Choroid plexus epithelial cell (primary cell): ENCODE measurements at regions not wholly inside any gene's neighbourhood (a gene's known extent, or its start where the extent isn't known, plus 50 kb on each side); places are given as distances from the start of the nearest gene placed in this dataset.
"Not testable (repeated sequence)": the region's sequence is repeated elsewhere in the genome, so short reads cannot be mapped to it uniquely, and the experiment has no call there.

ENCODE experiments used
- DNase-seq: peaks from one replicate; pipeline ENCODE4 v3.0.0-alpha.2; 2010; ENCODE audit warnings: low read depth
- H3K4me3 ChIP-seq: 2 replicates; pipeline ENCODE4 v1.5.1; 2011; ENCODE audit warnings: low read depth, mild to moderate bottlenecking, control low read depth, low read length, moderate library complexity
- TF ChIP-seq, protein P1 (sequence below): conservative IDR thresholded peaks from 2 replicates; pipeline ENCODE4 v1.5.1; 2011; ENCODE audit warnings: low read depth, mild to moderate bottlenecking, control low read depth, inconsistent platforms, low read length, moderate library complexity

DNA sequence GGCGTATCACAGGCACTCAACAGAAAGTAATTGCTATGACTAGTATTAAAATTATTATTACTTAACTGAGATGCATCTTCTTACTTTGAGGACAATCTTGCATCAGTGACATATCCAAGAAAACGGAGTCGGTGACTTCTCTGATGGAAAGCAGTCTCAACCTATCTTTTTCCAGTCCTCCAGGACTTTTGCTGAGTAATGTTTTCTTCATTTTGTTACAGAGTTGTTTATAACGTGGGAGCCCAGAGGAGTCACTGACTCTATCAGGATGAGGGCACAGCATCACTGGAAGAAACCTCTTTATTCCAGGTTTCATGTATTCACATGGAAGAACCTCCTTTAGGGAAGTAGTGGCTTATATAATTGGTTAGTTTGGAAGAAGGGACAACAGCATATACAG is 51.5 kb upstream of the MELK start:
- no peak for DNase-seq
- H3K4me3 ChIP-seq, result no peak overlapping the region
- TF ChIP-seq, protein P1, sequence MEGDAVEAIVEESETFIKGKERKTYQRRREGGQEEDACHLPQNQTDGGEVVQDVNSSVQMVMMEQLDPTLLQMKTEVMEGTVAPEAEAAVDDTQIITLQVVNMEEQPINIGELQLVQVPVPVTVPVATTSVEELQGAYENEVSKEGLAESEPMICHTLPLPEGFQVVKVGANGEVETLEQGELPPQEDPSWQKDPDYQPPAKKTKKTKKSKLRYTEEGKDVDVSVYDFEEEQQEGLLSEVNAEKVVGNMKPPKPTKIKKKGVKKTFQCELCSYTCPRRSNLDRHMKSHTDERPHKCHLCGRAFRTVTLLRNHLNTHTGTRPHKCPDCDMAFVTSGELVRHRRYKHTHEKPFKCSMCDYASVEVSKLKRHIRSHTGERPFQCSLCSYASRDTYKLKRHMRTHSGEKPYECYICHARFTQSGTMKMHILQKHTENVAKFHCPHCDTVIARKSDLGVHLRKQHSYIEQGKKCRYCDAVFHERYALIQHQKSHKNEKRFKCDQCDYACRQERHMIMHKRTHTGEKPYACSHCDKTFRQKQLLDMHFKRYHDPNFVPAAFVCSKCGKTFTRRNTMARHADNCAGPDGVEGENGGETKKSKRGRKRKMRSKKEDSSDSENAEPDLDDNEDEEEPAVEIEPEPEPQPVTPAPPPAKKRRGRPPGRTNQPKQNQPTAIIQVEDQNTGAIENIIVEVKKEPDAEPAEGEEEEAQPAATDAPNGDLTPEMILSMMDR, result no peak

DNA sequence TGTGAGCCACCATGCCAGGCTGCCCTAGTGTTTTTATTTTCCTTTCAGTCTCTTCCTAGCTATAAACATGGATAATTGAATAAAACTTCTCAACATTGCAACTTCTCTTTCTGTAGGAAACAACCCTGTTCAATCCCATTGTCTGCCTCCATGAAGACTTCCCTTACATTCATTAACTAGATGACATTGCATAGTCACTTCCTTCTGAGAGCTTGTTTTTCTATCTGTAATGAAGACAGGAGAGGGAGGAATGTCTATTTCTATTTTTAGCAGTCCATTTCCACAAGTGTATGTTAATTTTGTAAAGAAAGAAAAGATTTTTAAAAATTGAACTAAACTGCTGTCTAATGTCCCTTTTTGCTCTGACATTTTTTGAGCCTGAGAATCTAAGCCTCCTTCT is 55.6 kb upstream of the MELK start:
- DNase-seq, result peak; percentile 13
- TF ChIP-seq, protein P1, result no peak
- no peak overlapping the region for H3K4me3 ChIP-seq

- no peak for DNase-seq
- H3K4me3 ChIP-seq, result no peak overlapping the region
- TF ChIP-seq, protein P1, result no peak
Observed at GRCh38 chr9:36504156-36504555, 68.5 kb upstream of the MELK start.

DNA sequence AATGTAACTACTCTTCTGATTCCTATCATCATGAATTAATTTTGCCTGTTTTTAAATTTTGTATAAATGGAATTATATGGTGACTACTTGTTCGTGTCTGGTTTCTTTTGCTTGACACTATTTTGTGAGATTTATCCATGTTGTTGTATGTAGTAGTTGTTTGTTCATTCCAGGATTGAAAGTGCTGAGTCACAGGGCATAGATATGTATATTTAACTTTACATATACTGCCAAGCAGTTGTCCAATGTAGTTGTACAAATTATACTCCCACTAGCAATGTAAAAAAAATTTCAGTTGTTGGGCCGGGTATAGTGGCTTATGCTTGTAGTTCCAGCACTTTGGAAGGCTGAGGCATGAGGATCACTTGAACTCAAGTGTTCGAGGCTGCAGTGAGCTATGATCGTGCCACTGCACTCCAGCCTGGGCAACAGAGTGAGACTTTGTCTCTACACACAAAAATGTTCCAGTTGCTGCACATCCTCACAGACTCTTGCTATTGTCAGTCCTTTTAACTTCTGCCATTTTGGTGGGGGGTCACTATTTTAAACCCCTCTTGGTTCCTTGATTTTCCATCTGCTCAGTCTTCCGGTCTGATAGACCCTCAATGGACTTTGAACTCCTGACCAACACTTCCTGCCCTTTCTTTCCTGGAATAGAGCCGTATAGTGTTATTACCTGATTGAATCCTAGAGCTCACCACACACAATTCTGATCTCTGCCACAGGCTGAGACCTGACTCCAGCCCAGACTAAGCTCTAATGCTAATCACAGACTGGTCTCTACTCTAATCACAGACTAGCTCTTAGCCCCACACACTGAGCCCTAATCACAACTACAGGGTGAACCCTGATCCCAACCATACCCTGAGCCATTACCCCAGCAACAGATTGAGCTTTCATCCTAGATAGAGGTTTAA is 69.3 kb upstream of the MELK start:
- TF ChIP-seq, protein P1, result no peak
- H3K4me3 ChIP-seq, result no peak overlapping the region
- no peak for DNase-seq

DNA sequence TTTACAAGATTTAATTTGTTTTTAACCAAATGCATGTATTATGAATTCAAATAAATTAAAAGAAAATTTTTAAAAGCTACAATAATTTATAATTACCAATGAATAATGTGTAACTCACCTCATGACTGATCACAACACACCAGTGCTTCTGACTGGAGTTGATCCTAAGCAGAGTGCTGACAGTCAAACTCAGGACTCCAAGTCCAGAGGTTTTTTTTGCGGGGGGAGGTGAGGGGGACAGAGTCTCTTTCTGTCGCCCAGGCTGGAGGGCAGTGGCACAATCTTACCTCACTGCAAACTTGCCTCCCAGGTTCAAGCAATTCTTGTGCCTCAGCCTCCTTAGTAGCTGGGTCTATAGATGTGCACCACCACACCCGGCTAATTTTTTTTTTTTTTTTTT is 71.0 kb upstream of the MELK start:
- TF ChIP-seq, protein P1, result no peak

GRCh38 chr9:36500931-36501330 is 71.8 kb upstream of the MELK start:
- not testable (repeated sequence) for DNase-seq, H3K4me3 ChIP-seq

More for the DNA sequence above, 71.0 kb upstream of the MELK start:
- no peak for DNase-seq
- H3K4me3 ChIP-seq, result no peak overlapping the region

DNA sequence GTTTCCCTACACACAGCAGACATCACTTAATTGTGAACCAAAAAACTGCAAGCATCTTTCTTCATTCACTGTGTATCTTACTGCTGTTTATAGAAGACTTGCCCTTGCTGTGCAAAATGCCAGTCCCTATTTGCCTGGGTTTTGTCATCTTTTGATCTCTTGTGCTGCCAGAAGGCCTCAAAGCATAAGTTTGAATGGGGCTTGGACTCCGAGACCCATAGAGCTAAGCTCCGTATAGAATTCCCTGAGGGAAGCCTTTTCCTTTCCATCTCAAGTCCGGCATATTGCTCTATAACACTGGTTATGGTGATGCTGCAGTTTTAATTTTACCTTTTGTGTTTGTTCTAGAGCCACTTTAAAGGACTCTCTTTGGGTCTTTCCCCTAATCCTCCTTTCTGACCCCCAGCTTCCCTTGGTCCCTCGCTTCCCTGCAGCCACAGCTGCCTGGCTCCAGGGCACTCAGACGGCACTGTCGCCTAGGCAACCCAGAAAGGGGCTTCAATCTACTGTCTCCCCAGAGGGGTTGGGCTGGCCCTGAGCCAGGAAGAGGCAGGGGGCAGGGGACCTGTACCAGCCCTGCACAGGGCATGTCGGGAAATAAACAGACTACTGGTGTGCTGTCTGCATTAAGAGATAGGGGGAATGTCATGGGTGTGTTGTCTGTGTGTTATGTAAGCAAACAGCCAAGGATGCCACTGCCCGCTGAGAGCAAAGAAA is 73.4 kb upstream of the MELK start:
- TF ChIP-seq, protein P1, result no peak

GRCh38 chr9:36493564-36493963 is 79.1 kb upstream of the MELK start:
- H3K4me3 ChIP-seq, DNase-seq: not testable (repeated sequence)

More for the DNA sequence above, 73.4 kb upstream of the MELK start:
- no peak for DNase-seq
- H3K4me3 ChIP-seq, result no peak overlapping the region
